ENCODE measurements at regions not wholly inside any gene's neighbourhood (a gene's known extent, or its start where the extent isn't known, plus 50 kb on each side); places are given as distances from the start of the nearest gene placed in this dataset.

GRCh38 chr20:12061466-12061865 is 143.8 kb downstream of the BTBD3 start:
- TF ChIP-seq CTCF (IDR thresholded peaks at IDR 0.05; ENCODE audit: poor library complexity): no peak
- no peak for TF ChIP-seq EZH2 (IDR thresholded peaks at IDR 0.05; ENCODE audit: borderline replicate concordance)
- no peak for TF ChIP-seq EZH2phosphoT487 (IDR thresholded peaks at IDR 0.05; ENCODE audit: low read depth, severe bottlenecking, unreplicated experiment)

Measured in hepatocyte (in vitro differentiated cells).